ENCODE measurements at regions not wholly inside any gene's neighbourhood (a gene's known extent, or its start where the extent isn't known, plus 50 kb on each side); places are given as distances from the start of the nearest gene placed in this dataset.

DNA sequence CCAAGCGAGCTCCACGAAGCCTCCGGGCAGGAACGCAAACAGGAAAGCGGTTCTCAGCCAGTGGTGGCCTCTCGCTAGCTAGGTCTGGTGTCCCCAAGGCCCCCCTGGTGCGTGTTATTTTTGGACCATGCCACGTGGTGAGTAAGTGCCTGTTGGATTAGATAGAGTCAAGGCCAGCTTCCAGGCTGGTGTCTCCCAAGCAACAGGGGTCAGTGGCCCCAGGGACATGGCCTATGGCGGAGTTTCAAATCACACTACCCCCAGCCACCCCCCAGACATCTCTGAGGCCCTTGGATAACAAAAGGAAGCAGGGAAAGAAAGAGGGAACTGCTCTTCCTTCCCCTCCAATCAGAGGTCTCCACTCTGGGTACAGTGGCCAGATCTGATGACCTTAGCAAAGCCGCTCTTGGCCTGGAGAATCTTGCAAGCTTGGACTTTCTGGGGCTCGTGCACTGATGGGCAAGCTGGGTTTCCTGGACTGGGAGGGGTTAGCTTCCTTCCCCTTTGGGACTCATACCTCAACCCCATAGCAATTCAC lies 58.2 kb downstream of the MAF start (continued):
- TF ChIP-seq, protein P1, sequence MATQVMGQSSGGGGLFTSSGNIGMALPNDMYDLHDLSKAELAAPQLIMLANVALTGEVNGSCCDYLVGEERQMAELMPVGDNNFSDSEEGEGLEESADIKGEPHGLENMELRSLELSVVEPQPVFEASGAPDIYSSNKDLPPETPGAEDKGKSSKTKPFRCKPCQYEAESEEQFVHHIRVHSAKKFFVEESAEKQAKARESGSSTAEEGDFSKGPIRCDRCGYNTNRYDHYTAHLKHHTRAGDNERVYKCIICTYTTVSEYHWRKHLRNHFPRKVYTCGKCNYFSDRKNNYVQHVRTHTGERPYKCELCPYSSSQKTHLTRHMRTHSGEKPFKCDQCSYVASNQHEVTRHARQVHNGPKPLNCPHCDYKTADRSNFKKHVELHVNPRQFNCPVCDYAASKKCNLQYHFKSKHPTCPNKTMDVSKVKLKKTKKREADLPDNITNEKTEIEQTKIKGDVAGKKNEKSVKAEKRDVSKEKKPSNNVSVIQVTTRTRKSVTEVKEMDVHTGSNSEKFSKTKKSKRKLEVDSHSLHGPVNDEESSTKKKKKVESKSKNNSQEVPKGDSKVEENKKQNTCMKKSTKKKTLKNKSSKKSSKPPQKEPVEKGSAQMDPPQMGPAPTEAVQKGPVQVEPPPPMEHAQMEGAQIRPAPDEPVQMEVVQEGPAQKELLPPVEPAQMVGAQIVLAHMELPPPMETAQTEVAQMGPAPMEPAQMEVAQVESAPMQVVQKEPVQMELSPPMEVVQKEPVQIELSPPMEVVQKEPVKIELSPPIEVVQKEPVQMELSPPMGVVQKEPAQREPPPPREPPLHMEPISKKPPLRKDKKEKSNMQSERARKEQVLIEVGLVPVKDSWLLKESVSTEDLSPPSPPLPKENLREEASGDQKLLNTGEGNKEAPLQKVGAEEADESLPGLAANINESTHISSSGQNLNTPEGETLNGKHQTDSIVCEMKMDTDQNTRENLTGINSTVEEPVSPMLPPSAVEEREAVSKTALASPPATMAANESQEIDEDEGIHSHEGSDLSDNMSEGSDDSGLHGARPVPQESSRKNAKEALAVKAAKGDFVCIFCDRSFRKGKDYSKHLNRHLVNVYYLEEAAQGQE (IDR thresholded peaks at IDR 0.05) = no peak

DNA sequence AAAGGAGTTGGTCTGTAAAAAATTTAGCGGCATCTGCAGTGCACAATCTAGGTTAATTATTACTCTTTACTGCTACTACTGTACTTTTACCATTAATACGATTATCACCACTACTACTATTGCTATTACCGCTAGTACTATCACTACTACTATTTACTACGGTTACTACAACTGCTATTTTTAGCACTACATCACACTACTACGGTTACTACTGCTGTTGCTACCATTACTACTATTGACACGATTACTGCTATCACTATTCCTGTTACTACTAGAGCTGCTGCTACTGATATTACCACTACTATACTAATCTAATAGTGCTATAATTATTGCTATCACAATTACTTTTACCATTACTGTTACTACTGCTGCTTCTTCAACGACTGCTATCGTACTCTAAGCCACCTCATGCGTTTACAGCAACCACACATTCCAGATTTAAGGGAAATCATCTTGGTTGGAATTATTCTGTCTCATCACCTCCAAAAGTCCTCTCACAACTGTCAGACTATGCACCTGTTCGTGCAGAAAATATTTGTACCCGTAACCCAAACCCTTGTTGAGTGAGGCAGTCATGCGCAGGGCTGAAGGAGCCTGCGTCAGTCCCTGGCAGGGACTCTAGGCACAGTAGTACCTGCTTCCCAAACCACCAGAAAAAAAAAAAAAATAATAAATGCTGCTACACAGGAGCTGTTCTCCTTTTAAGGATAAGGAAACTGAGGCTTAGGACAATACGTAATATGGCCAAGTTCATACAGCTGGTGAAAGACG lies 59.5 kb downstream of the MAF start:
- Histone ChIP-seq H3K9ac (ENCODE audit: low read depth in 1 of 2, low read length in 2 of 2) (no peak overlapping the region), H3K27me3 (ENCODE audit: control insufficient read depth in 4 of 4, insufficient read depth in 4 of 4, low read length in 3 of 4) (no peaks in the 10 kb centered on the region), H3K36me3 (ENCODE audit: control insufficient read depth in 4 of 4, insufficient read depth in 3 of 4, low read depth in 1 of 4, low read length in 3 of 4) (no peaks in the 10 kb centered on the region), H3K4me3 (ENCODE audit: low read depth in 1 of 3, low read length in 3 of 3) (no peak overlapping the region), H3K4me1 (ENCODE audit: control insufficient read depth in 4 of 4, insufficient read depth in 4 of 4, low read length in 3 of 4) (peaks cover 4 to 12% (median 9%) of the 10 kb centered on the region in 4 donors), H3K27ac (ENCODE audit: low read depth in 1 of 2, low read length in 2 of 2) (no peak overlapping the region), H3K9me3 (ENCODE audit: control insufficient read depth in 4 of 4, low read length in 3 of 4) (no peaks in the 10 kb centered on the region)
- 93% methylated on average over 15 of the region's 15 CpGs for WGBS
- TF ChIP-seq RAD21 (IDR thresholded peaks at IDR 0.05) (no peak), NR2F2 (IDR thresholded peaks at IDR 0.05) (no peak), YY1 (IDR thresholded peaks at IDR 0.05) (no peak), EGR1 (IDR thresholded peaks at IDR 0.05; ENCODE audit: low read depth in 2 of 2) (no peak), SP1 (IDR thresholded peaks at IDR 0.05) (no peak), HNF4G (IDR thresholded peaks at IDR 0.05) (no peak), HNF4A (conservative IDR thresholded peaks at IDR 0.05) (no peak), GABPA (IDR thresholded peaks at IDR 0.05 in 1 of 2, conservative IDR thresholded peaks at IDR 0.05 in 1 of 2) (no peak)
- TF ChIP-seq, protein P2, sequence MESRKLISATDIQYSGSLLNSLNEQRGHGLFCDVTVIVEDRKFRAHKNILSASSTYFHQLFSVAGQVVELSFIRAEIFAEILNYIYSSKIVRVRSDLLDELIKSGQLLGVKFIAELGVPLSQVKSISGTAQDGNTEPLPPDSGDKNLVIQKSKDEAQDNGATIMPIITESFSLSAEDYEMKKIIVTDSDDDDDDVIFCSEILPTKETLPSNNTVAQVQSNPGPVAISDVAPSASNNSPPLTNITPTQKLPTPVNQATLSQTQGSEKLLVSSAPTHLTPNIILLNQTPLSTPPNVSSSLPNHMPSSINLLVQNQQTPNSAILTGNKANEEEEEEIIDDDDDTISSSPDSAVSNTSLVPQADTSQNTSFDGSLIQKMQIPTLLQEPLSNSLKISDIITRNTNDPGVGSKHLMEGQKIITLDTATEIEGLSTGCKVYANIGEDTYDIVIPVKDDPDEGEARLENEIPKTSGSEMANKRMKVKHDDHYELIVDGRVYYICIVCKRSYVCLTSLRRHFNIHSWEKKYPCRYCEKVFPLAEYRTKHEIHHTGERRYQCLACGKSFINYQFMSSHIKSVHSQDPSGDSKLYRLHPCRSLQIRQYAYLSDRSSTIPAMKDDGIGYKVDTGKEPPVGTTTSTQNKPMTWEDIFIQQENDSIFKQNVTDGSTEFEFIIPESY (IDR thresholded peaks at IDR 0.05) = no peak
- TF ChIP-seq, protein P3, sequence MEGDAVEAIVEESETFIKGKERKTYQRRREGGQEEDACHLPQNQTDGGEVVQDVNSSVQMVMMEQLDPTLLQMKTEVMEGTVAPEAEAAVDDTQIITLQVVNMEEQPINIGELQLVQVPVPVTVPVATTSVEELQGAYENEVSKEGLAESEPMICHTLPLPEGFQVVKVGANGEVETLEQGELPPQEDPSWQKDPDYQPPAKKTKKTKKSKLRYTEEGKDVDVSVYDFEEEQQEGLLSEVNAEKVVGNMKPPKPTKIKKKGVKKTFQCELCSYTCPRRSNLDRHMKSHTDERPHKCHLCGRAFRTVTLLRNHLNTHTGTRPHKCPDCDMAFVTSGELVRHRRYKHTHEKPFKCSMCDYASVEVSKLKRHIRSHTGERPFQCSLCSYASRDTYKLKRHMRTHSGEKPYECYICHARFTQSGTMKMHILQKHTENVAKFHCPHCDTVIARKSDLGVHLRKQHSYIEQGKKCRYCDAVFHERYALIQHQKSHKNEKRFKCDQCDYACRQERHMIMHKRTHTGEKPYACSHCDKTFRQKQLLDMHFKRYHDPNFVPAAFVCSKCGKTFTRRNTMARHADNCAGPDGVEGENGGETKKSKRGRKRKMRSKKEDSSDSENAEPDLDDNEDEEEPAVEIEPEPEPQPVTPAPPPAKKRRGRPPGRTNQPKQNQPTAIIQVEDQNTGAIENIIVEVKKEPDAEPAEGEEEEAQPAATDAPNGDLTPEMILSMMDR (IDR thresholded peaks at IDR 0.05; ENCODE audit: low read depth, low read length, missing input control) = no peak
- TF ChIP-seq, protein P1 (IDR thresholded peaks at IDR 0.05) = no peak
- no peak for DNase-seq (ENCODE audit: low spot score)
